RPMI8226 (cell line): ENCODE measurements at regions not wholly inside any gene's neighbourhood (a gene's known extent, or its start where the extent isn't known, plus 50 kb on each side); places are given as distances from the start of the nearest gene placed in this dataset.

Experiments
- DNase-seq: peaks from one replicate; pipeline ENCODE4 v3.0.0-alpha.2; 2015

DNA sequence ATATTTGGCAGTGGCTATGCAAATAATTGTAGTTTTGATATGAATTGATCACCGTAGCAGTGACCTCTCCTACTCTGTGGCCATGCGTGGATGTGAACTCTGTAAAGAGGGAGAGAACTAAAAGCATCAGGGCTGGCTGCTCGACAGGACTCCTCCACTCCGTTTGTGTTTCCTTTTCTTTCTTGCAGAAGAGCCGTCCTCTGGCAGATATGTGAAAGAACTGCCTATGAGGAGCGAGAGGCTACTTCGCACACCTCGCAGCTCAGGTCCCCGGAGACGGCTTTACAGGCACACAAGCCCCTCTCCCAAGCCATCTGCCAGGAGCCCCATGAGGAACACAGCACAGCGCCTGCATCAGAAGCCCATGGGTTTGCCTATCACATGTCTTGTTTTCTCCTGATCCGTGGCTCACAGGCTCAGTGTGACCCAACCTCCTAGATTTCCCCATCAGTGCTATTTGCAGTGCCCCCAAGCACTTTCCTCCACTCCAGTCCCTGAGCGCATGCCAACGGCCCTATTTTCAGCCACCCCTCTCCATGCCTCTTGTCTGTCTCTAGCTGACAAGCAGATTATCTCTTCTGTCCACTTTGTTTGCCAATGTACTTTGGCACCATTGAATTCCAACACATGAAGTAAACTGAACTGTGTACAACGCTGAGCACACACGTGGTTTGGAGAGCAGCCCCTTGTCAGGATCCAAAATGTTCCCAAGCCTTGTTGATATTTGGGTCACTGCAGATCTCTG lies 164.3 kb upstream of the AKR1E2 start:
- no peak for DNase-seq

DNA sequence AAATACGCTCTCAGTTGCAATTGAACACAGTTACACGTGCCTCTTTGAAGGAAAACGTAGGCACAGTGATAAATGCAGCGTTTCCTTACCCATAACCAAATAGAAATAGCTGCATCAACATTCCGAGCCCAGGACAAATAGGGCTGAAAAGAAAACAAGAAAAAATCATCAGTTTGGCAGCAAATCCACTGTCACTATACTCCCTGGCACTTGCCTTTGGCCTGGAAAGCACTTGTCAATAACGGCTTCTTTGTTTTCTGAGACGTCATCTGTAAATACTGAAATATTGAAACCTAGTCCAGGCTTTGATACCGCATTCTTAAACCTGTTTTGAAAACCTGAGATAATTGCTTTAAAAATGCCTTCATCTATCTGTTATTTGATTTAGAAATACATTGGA lies 167.2 kb upstream of the AKR1E2 start:
- no peak for DNase-seq

DNA sequence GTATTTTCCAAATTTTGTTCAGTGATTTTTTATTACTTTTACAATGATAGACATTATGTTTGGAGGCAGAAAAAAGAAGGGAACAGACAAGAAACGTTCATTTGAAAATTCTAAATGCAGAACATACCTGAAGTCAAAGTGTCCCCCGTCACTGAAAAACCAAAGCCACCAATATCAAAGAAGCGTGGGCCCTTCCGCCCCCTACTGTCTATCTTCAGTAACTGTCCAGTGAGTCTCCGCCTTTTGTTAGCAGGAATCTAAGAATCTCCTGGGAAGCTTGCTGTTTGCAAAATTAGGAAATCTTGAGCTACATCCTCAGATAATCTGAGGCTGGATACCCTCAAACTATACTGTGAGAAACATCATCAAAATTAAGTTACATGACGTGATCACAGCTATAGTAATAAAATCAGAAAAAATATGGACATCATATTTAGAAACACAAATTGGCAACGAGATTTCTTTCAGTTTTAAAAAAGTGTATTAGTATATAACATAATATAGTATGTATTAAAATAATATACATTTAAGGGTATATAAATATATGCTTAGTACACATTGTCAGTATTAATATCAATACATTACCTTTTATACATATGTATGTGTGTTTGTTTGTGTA lies 169.3 kb upstream of the AKR1E2 start:
- peak; percentile 49 for DNase-seq

DNA sequence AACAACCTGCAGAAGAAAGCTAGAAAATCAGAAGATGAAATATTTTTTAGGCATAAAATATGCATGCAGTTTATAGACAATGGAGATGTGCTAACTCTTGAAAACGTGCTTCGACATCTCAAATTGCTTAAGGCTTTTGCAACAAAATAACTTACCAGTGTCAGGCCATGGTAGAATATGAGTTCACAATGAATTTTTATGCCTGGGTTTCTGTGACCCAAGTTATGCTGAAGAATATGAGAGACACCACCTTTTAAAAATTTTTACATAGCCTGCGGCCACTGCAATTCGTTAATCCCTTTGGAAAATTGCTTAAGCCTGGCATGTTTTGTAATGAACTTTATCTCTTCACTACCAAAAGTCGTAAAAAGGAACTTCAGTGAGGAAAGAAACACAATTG lies 170.1 kb upstream of the AKR1E2 start:
- no peak for DNase-seq

DNA sequence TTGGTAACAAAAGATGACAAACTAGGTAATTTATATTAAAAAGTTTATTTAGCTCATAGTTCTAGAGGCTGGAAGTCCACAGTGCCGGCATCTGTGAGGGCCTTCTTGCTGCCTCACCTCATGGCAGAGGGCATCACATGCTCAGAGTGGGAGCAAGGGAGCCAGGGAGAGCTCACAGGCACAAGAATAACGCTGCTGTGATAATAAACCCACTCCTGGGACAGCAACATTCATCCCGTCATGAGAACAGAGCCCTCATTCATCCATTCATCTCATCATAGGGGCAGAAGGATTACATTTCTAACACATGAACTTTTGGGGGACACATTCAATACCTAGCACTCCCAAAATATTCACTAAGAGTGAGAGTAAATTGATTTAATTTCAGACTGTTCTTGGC lies 170.6 kb upstream of the AKR1E2 start:
- DNase-seq, result no peak

DNA sequence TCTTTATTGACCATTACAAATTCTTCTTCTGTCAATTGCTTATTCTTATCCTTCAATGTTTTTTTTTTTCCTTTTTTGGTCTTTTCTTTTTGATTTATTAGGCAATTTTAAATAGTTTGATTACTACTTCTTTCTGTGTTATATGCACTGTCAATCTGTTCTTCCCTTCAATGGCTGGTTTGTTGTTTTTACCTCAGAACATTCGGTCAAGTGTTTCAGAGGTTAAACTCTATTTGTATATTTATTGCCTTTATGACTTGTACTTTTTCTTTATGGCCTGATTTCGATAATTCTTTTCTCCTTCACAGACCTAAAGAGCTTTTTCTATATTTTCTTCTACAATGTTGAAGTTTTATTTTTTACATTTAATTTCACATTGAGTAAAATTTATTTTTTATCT lies 171.5 kb upstream of the AKR1E2 start:
- DNase-seq, result no peak

DNA sequence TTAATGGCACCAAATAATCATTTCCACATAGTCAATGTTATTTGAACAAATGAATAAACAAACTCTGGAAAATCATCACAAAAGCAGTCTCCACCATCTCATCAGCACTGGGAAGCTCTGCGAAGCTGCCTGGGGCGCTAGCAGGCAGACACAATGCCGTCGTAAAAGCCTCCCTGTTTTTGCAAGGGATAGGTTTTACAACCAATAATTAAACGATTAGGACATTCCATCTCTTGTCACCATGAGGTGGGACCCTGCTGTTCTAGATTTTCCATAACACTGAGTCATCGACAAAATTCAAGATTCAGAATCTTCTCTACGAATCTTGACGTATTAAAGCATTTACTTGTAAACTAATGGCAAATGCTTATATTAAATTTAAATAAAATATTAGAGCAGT lies 172.8 kb upstream of the AKR1E2 start:
- DNase-seq, result no peak

DNA sequence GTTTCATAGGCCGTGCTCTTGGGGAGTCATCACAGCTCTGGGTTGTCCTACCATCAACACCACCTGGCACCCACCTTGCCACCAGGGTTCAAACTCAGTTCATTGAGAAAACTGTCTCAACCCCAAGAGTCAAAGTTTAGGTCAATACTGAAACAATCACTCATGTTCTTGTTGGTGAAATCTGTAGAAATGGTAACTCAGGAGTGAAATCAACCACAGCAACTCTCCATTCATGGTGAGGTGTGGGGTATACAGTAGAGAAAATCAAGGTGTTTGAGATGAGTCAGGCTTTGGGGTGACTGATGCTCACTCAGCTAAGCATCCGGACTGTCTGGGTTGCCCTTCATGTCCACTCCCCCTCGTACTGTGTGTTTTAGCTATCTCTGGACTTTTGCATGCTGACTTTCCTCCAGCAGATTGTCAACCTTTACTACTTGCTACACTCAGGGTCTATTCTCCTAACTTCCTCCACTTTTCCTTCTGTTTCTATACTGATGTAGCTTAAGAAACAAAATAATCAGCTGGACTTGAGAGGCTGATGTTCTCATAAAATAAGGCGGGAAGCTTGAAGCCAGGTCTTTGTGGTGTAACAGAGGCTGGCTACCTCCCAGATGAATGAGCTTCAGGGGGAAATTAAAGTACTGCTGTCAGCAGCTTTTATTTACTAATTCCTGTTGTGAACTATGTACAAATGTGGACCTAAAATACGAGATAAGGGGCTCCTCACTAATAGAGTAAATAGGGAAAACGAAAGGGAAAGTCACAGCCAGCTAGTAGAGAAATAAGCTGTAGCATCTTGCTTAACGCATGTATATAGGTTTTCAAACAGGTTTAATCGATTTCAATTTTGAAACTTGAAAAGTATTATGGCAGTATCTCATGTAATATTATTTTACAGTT lies 173.6 kb upstream of the AKR1E2 start:
- no peak for DNase-seq

DNA sequence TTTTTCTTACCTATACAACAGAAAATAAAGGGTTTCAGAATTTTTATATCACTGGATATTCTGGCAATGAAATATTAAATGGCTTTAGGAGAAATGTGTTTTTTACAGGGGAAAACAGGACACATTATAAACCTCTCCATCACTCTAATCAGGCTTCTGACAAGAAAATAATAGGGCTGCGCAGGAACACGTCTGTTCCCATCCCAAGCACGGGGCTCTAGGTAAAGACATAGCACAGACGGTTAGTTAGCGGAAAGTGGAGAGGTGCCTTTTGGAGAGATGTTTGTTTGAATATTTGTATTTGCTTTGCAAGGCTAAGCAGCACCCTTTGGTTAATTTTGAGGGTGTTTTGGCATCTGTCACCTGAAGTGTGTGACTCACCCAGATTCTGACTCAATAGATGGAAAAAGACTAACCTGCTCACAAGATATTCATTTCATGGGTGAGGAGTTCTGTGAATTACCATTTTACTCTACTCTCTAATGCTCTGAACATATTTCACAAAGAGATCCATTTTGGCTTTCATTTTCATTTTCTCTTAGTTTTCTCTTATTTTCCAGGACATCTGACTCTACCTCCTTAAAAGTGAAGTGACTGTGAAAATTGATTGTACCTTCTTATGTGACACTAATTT lies 174.5 kb upstream of the AKR1E2 start:
- DNase-seq, result no peak

DNA sequence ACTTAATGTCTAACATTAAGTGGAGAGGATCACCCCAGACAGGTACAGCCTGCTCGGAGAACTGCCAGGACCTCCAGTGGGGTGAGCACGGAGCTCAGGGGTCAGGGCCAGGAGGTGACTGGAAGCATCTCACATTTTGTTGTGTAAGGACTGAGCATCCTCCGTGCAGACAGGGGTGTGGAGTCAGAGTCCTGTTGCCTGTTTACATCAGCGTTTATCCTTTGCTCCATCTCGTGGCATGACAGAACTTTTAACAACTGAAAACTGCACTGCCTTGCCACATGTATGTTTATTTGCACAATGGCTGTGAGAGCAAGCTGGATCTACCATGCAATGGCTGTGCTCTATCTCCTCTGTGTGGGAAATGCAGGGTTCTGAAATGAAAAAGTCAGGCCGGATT lies 175.4 kb upstream of the AKR1E2 start:
- no peak for DNase-seq

DNA sequence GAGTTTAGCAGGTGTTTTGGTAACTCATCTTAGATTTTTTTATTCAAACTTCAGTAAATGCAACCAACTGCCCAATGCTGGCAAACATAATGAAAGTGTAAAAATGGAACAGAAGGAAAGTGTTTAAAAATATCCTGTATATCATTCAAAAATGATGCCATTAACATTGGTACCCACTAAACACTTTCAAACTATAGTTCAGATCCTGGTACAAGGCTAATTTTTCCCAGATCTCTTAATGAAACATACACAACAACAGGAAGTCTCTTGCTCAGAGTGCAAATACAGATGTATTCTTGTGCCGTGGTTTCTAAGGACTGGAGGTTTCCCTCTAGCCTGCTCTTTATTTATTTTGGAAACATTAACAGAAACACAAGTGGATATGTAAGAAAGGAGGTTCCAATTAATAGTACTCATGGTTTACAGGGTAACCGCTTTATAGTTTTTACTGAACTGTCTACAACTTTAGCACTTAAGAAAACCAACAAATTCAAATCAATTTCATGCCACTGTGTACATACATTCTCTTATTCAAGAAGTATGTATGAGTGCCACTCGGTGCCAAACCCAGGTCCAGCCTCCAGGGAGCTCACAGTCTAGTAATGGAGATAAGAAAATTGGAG lies 176.0 kb upstream of the AKR1E2 start:
- DNase-seq, result no peak

DNA sequence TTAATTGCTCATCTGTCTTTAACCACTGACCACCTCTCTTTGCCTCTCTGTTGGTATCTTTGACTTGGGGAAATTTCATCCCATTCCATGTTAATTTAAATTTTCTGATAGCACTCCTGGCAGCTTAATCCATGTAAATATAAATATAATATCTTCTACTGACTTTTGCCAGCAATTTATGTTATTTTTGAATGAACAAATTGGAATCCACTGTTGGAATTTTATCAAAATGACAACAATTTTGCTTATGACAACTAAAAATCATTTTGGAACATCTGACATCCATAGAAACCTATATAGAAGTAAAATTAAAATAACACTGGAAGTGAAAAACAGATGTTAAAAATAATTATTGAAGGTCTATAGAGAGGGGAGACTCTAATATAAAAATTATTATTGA lies 176.5 kb upstream of the AKR1E2 start:
- DNase-seq, result no peak

DNA sequence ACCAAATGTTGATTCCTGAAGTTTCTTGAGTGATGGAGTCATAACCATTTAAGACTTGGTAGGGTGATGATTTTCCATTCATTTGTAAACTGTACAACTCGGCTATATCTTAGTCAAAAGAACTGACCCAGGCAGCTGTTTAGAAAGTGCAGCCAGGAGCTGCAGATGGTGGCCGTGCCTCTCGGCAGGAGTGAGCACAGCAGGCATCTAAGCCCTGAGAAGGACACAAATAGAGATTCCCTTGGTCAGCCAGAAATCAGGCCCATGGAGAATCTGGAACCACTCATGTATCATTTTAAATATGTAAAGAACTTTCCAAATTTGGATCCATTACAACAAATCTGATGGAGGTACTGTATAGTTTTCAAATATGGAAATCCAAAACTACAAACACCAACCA lies 177.0 kb upstream of the AKR1E2 start:
- DNase-seq, result no peak

DNA sequence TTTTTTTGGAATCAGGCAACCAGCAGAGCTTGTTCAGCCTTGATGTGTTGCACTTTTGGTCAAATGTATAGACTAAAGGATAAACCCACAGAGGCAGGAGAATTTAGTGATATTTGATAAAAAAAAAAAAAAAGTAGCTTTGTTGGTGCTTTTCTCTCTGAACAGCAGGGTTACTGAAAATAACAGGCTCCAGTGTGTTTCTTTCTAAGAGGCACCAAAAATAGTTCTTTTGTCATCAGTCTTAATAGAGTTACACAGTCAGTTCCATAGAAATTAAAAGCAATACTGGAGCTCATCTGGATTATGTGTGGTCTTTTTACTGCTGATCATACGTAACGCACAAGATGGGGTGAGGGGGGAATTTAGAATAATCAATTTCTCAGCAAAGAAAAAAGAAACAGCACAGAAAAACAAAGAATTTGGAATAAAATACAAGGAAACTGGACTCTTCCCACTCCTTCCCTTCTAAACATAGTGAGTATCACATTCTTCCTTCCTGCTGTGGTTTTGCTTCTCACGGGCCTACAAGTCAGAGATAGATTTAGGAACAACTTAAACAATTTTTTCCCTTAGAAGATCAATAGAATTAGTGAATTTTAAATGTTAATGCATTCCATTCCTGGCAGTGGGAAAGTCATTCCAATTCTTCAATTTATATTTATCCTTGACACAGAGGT lies 178.8 kb upstream of the AKR1E2 start:
- no peak for DNase-seq

DNA sequence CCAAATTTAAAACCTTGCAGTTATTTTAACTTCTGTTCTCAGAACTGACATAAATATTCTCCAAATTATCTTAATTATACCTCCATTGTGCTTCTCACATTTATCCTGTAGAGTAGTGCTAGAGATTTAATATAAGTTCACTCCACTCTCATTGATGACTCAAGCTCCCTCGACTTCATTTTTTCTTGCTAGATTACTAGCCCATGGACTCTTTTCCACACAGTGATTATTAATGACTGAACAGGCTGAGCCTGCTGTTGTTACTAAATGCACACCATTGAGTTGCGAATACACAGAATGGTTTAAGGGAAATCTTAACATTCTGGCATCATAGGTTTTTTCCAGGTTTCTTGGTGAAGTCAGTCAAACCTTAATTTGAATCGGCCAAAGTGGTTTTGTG lies 179.5 kb upstream of the AKR1E2 start:
- no peak for DNase-seq

DNA sequence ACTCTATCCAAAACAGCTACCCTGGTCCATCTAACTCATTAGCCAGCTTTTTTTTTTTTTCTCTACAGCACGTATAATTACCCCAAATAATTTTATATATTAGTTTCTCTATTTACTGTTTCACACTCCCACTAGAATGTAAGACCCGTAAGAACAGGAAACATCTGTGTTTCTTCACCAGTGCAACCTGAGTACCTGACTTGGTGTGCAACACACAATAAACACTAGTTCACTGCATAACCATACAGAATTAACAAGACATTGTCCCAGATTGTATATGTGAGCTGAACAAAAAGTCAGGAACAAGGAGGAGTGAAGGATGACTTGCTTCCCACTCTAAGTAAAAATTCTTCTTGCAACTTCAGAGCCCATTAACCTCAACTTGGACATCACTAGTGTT lies 180.2 kb upstream of the AKR1E2 start:
- DNase-seq, result no peak

DNA sequence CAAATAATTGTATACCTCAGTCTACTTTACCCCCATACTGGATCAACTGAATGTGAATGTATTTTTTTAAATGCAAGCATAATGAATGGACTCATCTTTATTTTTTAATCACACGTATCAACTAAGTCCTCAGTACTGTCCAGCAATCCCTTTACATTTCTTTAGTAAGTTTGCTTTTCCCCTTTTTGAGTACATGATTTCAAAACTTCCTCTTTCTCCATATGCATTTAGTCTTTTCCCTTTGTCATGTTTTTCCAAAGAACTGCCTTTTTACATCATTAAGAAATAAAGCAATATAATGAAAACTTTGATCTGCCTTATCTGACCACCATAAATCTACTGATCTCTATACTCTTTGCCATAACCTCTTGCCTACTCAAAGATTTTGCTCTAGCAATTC lies 182.5 kb upstream of the AKR1E2 start:
- DNase-seq, result no peak

DNA sequence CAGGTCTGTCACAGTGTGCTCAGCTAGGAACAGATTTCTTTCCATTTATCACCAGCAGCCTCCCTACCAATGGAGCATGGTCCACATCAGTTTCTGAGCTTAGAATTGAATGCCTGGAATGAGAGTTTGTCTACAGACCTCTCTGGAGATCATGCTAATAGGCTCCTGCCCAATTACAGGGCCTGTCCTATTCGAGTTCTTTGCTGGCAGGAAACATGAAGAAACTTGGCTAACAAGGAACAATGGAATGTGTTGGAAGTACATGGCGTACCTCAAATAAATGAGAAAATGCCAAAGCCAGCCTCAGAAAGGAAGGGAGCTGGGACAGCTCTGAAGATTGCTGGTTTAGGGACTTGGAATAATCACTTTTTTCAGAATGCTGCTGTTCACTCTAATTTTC lies 186.0 kb upstream of the AKR1E2 start:
- DNase-seq, result no peak

DNA sequence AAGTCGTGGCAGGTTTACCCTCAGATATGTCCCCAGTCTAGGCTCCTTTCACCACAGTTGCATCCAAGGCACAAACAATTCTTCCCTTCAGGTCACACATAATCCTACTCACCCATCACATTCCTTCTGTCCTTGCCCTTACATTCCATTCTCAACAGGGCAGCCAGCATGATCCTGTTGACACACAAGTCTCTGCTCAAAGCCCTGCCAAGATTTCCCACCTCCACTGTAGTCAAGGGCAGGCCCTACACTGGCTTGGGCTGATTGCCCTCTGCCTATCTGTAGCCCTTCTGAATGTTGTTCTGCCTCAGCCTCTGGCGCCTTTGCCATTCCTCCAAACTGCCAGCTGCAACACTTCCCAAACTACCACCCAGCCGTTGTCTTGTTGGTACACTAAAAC lies 187.9 kb upstream of the AKR1E2 start:
- DNase-seq, result no peak

DNA sequence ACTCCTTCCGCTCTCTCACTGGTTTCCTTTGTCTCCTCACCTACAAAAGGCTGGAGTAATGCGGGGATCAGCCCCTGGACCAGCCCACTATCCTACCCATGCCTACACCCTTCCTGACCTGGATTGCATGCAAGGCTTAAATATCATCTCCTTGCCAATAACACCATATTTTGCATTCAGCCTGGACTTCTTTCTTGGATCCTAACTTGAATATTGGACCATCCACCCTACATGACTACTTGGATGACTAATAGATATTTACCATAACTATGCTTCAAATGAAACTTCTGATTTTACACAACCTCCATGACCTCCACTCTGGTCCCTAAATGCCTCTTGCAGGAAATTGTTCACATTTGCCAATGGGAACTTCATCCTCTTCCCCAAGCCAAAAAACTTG lies 188.3 kb upstream of the AKR1E2 start:
- no peak for DNase-seq

DNA sequence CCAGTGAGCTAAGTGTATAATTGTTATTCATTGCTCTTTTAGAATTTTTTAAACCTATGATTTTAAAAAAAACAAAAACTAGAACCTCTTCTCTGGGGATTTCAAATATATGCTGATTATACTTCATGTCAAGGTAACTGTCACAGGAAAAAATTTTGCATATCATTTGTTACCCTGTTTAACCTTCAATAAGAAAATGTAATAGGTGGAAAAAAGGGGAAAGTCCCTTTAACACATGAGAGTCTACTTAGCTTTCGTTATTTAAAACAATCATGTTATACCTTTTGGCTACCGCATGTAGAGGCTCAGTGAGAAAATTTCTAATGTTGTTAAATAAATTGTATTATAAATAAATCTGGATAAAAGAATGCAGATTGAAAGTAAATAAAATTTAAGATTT lies 190.1 kb upstream of the AKR1E2 start:
- no peak for DNase-seq

DNA sequence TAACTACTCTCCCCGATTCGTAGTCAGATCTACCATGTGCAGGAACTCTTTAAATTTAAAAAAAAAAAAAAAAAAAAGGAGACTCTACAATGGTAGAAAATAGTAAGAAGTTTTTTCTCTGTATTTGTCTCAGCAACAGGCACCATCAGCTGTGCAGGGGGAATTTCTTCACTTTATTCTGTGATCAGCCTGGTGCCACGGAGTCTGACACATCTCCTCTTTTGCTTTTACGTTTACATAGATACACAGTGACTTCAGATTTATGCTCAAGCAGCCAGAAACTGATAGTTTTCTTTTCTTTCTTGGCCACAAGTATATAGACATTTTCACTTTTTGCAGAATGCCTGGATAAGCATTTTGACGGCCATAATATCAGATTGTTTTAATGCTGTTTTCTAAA lies 190.6 kb upstream of the AKR1E2 start:
- DNase-seq, result no peak

DNA sequence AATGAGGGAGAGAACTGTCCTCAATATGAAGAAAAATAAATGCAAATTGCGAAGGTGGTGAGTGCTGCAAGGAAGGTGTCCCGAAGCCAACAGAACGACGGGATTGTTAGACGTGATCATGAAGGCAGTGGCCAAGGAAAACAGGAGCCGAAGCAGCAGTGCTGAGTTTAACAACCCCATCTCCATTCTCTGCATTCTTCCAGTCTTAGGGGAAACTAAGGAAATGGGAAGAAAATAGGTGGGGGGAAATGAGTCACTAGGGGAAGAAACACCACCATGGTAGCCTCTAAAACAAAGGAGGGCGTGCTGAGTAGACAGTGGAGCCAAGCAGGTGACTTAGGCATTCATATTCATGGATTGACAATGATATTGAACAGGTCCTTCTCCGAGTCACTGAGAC lies 192.2 kb upstream of the AKR1E2 start:
- DNase-seq, result no peak
